ENCODE measurements at regions not wholly inside any gene's neighbourhood (a gene's known extent, or its start where the extent isn't known, plus 50 kb on each side); places are given as distances from the start of the nearest gene placed in this dataset.

DNA sequence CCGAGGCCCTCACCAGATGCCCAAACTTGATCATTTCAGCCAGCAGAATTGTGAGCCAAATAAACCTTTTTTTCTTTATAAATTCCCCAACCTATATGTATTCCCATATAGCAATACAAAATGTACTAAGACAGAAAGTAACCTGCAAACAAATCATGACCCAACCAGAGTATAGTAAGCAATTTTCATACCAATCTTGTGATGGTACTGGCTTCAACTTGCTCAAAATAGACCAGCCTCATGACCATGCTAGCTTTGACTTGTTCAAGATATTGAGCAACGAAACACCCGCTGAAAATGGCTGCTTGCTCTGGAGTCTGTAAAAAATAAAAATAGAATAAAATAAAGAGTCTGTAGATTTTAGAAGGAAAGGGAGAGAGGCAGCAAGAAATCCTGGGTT, 97.6 kb downstream of the C1D start:
- intact Hi-C loops (cut with DNase I): no loop called here
- TF ChIP-seq, protein P1, sequence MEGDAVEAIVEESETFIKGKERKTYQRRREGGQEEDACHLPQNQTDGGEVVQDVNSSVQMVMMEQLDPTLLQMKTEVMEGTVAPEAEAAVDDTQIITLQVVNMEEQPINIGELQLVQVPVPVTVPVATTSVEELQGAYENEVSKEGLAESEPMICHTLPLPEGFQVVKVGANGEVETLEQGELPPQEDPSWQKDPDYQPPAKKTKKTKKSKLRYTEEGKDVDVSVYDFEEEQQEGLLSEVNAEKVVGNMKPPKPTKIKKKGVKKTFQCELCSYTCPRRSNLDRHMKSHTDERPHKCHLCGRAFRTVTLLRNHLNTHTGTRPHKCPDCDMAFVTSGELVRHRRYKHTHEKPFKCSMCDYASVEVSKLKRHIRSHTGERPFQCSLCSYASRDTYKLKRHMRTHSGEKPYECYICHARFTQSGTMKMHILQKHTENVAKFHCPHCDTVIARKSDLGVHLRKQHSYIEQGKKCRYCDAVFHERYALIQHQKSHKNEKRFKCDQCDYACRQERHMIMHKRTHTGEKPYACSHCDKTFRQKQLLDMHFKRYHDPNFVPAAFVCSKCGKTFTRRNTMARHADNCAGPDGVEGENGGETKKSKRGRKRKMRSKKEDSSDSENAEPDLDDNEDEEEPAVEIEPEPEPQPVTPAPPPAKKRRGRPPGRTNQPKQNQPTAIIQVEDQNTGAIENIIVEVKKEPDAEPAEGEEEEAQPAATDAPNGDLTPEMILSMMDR (IDR thresholded peaks at IDR 0.05): no peak

GRCh38 chr2:67970071-67970470, 92.7 kb downstream of the C1D start:
- ATAC-seq: no peak
- no peaks in the 10 kb centered on the region for H3K9me3 ChIP-seq
- intact Hi-C loops (cut with DNase I): no loop called here
- peaks cover 0 to 8% (median 4%) of the 10 kb centered on the region in 9 donors for H3K4me1 ChIP-seq
- TF ChIP-seq, protein P1 (IDR thresholded peaks at IDR 0.05): no peak
- H3K27me3 ChIP-seq: peaks cover 0 to 6% (median 0%) of the 10 kb centered on the region in 7 donors
- no peak overlapping the region for H3K27ac ChIP-seq
- no peak for DNase-seq
- no peak overlapping the region for H3K4me3 ChIP-seq
- no peaks in the 10 kb centered on the region for H3K36me3 ChIP-seq

More for the DNA sequence above, 97.6 kb downstream of the C1D start:
- Histone ChIP-seq H3K27ac (no peak overlapping the region), H3K9me3 (no peaks in the 10 kb centered on the region), H3K36me3 (no peaks in the 10 kb centered on the region), H3K4me3 (no peak overlapping the region), H3K4me1 (no peaks in the 10 kb centered on the region), H3K27me3 (peaks cover 0 to 2% (median 0%) of the 10 kb centered on the region in 7 donors)
- DNase-seq (no peak), ATAC-seq (no peak)
- 72 to 80% methylated on average over 3 of the region's 3 CpGs for WGBS, 2 donors

DNA sequence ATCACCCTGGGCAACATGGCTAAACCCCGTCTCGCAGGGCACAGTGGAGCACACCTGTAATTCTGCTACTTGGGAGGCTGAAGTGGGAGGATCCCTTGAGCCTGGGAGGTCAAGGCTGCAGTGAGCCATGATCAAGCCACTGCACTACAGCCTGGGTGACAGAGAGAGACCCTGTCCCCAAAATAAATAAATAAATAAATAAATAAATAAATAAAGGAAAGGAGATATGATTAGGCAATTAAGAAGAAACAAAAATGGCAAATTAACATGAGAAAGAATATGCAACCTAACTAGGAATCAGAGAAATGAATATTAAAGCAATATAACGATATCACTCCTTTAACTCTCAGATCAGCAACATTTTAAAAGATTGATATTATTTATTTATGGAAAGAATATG, 92.3 kb downstream of the C1D start:
- 96 to 100% methylated on average over 3 of the region's 3 CpGs for whole genome bisulfite sequencing, 2 donors
- H3K27me3 ChIP-seq: peaks cover 0 to 6% (median 0%) of the 10 kb centered on the region in 7 donors
- DNase-seq (no peak), ATAC-seq (no peak)
- intact Hi-C loops (cut with DNase I): no loop called here
- no peak overlapping the region for H3K4me3 ChIP-seq
- H3K27ac ChIP-seq: no peak overlapping the region
- H3K9me3 ChIP-seq: no peaks in the 10 kb centered on the region
- TF ChIP-seq, protein P1 (IDR thresholded peaks at IDR 0.05): no peak
- peaks cover 0 to 10% (median 6%) of the 10 kb centered on the region in 9 donors for H3K4me1 ChIP-seq
- H3K36me3 ChIP-seq: no peaks in the 10 kb centered on the region

GRCh38 chr2:67974559-67975430, 88.0 kb downstream of the C1D start:
- TF ChIP-seq, protein P1 (IDR thresholded peaks at IDR 0.05): no peak
- 35 to 40% methylated on average over 7 of the region's 7 CpGs for WGBS, 2 donors
- no peaks in the 10 kb centered on the region for H3K9me3 ChIP-seq
- H3K36me3 ChIP-seq: no peaks in the 10 kb centered on the region
- intact Hi-C loops (cut with DNase I): no loop called here
- DNase-seq (peak; percentile 15 to 28), ATAC-seq (peak in 7 of 8 donors; percentile 58 to 82 (median 70))
- H3K4me3 ChIP-seq: no peak overlapping the region
- peaks cover 0 to 10% (median 6%) of the 10 kb centered on the region in 9 donors for H3K4me1 ChIP-seq
- peak overlapping the region in 1 of 10 donors; percentile 26 for H3K27ac ChIP-seq
- H3K27me3 ChIP-seq: peaks cover 0 to 6% (median 0%) of the 10 kb centered on the region in 7 donors

Data from heart right ventricle (tissue), 16 donors.